Posterior vena cava (tissue), 2 donors: ENCODE measurements at regions not wholly inside any gene's neighbourhood (a gene's known extent, or its start where the extent isn't known, plus 50 kb on each side); places are given as distances from the start of the nearest gene placed in this dataset.

ENCODE experiments used
- DNase-seq: peaks from one replicate; pipeline ENCODE4 v3.0.0-alpha.2; 2020; ENCODE audit warnings: low spot score
- intact Hi-C, 2 donors: fragments of 100-400 bp; cut with DNase I; formaldehyde crosslinking; loops; one replicate each; pipeline versions ENCODE4 v1.14.1 to v1.14.2; 2022 to 2023
- donor health status: DM: yes; HTN: yes; CAD: no.
- donor health status: DM: yes; HTN: yes; CAD: no.

DNA sequence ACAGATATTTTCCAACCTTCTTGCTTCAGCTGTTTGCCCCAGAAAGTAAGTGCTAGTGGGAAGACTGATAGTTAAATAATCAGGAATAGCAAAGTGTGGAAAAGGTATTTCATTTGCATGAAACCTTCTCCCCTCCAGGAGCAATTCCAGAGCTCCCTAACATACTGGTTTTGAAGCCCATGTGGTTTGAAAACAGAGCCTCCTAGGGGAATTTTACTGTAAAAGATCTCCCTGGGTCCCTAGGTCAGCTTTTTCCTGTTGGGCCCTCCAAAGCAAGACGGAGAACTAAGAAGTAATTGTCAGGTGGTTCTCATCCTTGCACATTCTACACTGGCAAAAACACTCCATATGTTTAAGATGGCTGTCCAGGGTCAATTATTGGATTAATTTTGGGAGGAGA is 218.7 kb upstream of the FOXD3 start:
- DNase-seq: no peak
- intact Hi-C loops: no loop called here

- intact Hi-C loops: no loop called here
- DNase-seq: no peak
These were observed 215.3 kb upstream of the FOXD3 start for GRCh38 chr1:63107066-63107465.

- no peak for DNase-seq
- intact Hi-C loops: no loop called here
These were observed 214.2 kb upstream of the FOXD3 start for GRCh38 chr1:63108206-63108605.

DNA sequence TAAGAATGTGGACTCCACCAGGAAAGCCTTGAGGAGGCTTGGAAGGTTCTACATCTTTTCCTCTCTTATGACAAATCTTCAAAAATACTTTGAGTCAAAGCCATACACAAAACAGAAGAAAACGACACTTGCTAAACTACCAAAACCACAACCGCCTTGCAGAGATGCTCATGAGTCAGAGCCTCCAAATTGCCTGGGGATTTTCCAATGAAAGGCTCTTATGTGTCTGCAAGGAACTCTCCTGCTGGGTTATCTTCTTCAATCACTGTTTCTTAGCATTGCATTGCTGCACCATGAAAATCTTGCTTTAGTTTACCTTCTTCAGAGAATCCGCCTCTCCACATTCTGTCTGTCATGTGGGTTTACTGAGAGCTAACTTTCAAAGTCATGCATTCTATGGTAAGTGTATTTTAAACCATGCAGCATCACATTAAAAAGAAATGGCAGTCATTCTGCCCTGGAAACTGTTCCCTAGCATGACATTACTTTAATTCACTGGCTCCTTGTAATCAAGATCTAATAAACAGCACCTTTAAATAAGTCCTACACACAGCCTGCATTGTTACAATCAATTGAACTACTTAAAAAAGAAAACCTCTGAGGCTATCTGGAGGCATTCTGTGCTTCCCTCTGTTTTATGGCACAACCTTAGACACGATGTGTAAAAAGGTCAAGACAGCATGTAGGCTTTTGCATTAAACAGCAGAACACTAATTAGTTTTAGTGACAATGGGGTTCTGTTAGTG is 210.0 kb upstream of the FOXD3 start:
- DNase-seq: no peak
- intact Hi-C loops: no loop called here

- intact Hi-C loops: no loop called here
- no peak for DNase-seq
These were observed 206.8 kb upstream of the FOXD3 start for GRCh38 chr1:63115527-63115926.

DNA sequence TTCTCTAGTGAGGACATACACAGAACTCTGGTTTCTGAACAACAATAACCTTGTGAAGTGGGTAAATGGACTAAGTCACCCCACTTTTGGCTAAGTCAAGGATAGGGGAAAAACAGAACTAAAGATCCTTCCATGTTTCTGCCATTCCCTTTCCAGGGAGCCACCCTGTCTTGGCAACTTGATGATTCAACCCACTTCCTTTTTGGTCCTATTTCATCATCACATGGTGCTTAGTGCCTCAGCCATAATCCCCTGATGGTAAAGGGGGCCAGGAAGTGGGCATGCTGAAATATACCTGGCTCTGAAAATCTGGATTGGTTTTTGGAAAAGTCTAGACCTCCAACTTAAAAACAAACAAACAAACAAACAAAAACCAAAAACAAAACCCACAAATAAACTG is 206.4 kb upstream of the FOXD3 start:
- no peak for DNase-seq
- intact Hi-C loops: no loop called here

DNA sequence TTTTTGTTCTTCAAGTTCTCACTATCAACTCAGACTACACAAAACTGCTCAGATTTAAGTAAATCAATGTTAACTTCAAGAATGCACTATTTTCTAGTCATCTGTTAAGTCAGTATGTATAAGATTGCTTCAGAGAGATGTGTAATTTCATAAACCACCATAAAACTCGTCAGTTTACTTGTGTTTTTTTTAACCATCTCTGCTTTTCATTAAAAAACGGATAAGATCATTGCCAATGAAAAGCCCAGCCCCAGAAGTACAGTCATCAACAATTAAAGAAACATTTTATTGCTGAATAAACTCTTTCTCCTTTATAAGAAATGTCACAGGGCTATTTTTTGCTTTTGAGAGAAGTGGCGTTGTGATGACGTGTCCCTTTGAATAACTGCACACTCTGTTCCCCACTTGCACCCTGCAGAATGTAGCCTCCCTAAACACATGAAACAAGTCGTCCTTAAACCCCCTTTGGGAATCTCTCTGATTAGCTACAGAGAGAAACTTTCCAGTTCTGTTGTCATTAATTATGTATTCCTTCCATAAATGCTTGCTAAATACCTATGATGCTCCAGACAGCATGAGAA is 202.7 kb upstream of the FOXD3 start:
- DNase-seq: no peak
- intact Hi-C loops: no loop called here

DNA sequence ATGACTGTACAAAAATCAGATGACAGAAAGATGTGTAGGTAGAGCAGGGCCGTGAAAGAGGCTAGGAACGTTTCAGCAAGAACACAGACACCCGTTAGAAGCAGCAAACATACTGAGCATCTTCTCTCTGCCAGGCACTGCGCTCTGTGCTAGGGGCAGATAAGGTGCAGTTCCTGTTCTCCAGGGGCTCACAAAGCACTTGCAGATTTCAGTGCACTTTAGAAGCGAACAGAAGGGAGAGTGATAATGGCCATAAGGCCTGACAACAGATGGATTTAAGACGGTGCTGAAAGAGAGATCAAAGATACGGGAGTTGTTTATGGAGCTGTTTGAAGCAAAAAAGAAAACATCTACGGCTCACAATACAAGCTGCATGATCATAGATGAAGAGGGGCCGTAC is 200.3 kb upstream of the FOXD3 start:
- intact Hi-C loops: no loop called here
- DNase-seq: no peak

DNA sequence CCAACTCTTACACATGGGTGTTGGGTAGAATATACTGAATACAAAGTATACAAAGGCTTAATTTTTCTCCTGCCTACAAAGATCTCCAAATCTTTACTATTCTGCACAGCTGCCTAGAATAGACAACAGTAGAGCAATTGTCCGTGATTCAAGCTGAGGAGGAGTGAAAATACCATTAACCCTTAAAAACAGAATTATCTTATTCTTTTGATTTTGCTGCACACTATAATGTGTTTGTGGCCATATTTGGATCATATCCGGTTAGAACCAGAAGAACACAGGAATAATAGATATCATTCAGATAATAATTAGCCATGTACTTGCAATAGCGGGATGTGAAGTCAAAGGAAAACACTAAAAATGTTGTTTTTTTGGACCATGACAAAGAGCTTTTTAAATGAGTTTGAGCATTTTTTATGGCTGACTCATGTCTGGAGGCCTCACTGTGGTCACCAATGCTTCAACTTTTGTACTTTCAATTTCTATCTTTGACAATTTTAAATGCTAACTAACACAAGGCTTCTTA is 197.6 kb upstream of the FOXD3 start:
- DNase-seq: no peak
- intact Hi-C loops: loop anchor here in 1 of 2 donors (1.0 kb wide), 1 partner anchor 17 kb away; no protein-coding TSS in a partner anchor

- DNase-seq: no peak
- intact Hi-C loops: no loop called here
These were observed 196.3 kb upstream of the FOXD3 start for GRCh38 chr1:63126104-63126503.

GRCh38 chr1:63127376-63127775 is 195.0 kb upstream of the FOXD3 start:
- intact Hi-C loops: no loop called here
- DNase-seq: no peak

GRCh38 chr1:63128556-63128955 is 193.8 kb upstream of the FOXD3 start:
- no peak for DNase-seq
- intact Hi-C loops: no loop called here

- no peak for DNase-seq
- intact Hi-C loops: no loop called here
These were observed 193.2 kb upstream of the FOXD3 start for GRCh38 chr1:63129184-63129583.

DNA sequence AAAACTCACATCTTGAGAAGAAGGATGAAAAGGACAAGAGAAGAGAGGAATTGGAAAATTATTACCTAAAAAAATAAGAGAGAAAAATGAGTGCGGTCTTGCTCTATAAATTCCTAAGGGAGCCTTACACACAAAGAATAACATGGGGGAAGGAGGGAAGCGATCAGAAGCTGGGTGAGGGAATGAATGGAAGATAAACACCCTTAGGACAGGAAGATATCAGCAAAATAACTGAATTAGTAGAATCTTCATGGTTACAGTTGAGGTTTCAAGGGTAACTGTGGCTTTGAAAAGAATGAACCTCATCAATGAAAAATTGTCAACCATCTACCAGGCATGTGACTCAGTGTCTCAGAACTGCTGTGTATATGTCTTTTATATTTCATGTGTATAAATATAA is 192.5 kb upstream of the FOXD3 start:
- intact Hi-C loops: no loop called here
- no peak for DNase-seq

- no peak for DNase-seq
- intact Hi-C loops: no loop called here
These were observed 187.7 kb upstream of the FOXD3 start for GRCh38 chr1:63134501-63135173.

DNA sequence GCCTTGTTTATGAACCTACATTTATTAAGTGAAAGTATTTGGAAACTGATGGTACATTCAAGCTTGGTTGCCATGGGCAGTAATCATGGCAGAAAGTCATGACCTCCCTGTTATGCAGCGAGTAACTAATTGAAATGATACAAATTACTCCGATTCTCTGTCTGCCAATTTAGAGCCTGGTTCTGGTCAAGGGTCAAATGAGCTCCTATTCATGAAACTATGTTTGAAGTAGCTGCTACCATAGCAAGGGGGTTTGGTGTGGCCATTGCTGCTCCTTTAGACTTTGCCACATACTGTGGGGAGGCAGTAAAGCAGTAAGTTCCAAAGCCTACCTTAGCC is 187.2 kb upstream of the FOXD3 start:
- intact Hi-C loops: no loop called here
- DNase-seq: no peak

DNA sequence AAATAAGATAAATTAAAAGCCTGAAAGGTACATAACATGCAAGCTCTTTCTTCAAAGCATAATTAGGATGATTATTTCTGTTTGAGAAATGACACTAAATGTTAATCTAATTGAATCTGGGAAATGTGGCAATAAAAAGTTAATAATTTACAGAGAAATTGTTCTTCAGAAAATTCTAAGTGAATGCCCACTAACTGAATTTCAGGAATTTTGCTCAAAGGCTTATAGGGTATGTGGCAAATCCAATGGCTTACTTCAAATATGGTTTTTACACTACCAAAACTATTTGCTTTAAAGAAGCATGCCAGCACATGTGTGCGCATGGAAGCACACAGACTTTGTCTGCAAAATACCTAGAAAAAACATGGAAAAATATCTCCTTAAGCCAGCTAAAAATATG is 186.6 kb upstream of the FOXD3 start:
- intact Hi-C loops: no loop called here
- DNase-seq: no peak

DNA sequence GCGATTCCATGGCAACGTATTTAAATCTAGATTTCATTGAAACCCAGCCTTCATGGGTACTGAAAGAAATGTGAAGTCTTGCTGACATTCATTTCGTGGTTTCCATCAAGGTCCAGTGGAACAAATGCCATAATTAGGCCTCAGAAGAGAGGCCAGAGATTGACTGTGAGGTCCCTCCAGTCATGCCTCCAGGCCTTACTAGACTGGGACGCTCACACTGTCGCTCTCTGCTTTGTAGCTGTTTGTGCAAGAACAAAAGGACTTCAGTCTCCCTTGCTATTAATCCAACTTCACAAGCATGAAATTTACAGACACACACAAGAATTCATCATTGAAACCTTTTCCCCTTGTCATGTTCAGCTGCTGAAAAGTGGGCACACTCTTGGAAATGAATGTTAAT is 180.4 kb upstream of the FOXD3 start:
- DNase-seq: no peak
- intact Hi-C loops: no loop called here

DNA sequence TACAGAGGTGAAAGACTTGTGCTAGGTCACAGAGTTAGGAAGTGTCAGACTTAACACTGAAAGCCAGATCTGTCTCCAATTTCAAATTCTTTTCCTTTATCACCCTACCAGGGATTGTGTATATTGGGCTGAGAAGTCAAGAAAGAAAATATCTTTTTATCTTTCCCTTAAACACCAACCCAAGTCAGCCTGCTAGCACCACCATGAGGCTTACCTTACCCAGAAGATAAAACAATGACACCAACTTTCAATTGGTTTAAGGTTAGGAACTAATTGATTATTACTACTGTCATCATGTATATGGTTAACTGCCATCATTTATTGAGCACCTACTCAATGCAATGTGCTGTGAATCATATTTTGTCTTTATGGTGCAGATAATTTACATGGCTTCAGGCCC is 178.9 kb upstream of the FOXD3 start:
- intact Hi-C loops: no loop called here

DNA sequence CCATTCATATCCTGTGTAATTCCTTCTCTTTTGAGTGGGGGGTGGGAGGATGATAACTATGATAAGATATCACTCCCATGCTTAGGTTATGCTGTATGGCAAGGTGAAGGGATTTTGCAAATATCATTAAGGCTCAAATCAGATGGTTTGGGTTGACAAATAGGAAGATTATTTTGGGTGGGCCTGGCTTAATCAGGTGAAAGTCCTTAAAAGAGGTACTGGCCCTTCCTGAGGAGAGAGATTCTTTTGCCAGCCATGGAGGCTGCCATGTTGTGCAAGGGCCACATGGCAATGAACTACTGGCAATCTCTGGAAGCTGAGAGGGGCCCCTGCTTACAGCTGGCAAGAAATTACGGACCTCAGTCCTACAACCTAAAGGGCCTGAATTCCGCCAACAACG is 174.6 kb upstream of the FOXD3 start:
- DNase-seq: no peak
- intact Hi-C loops: no loop called here

More for the DNA sequence above, 178.9 kb upstream of the FOXD3 start:
- no peak for DNase-seq
